ENCODE measurements at regions not wholly inside any gene's neighbourhood (a gene's known extent, or its start where the extent isn't known, plus 50 kb on each side); places are given as distances from the start of the nearest gene placed in this dataset.
"Not testable (repeated sequence)": the region's sequence is repeated elsewhere in the genome, so short reads cannot be mapped to it uniquely, and the experiment has no call there.

- peak; percentile 42 for DNase-seq (ENCODE audit: low spot score)
Observed at GRCh38 chr16:13453938-13454553, 465.9 kb upstream of the ERCC4 start.

DNA sequence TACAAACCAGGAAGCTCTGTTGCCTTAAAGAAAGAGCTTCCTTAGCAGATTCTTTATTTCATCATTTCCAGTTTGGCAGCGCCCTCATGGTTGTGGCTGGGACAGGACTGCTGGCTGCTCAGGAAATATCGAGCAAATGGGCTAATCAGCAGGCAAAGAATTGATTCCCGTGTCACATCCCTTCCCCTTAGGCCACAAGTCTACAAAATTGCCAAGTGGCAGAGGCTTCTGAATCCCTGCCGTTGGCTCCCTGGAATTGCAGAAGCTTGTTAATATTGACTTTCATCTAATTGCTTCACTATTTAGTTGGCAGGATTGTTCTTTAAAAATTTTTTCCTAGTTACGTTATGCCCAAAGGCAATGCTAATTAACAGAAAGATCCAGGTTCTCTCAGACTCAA, 456.3 kb upstream of the ERCC4 start:
- no peak for DNase-seq (ENCODE audit: low spot score)

GRCh38 chr16:13471036-13471435, 448.9 kb upstream of the ERCC4 start:
- no peak for DNase-seq (ENCODE audit: low spot score)

GRCh38 chr16:13478991-13479390, 441.0 kb upstream of the ERCC4 start:
- DNase-seq (ENCODE audit: low spot score), result no peak

DNA sequence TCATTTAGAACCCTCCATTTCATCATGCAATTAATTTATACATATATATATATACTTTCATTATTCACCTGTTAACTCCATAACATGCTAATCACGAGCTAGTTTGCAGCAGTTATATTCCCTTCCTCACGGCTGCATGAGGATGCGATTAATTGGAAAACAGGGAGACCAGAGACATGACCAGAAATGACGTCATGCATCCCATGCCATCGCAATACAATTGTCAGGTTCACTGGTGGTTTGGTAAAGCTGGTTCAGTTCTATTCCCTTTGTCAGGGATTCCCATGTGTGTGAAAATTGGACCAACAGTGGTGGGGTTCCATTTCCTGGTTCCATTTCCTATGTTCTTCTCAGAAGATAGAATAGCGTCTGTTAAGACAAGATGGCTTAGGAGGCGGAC, 440.4 kb upstream of the ERCC4 start:
- no peak for DNase-seq (ENCODE audit: low spot score)

- DNase-seq (ENCODE audit: low spot score), result peak; percentile 13
Observed at GRCh38 chr16:13480801-13481200, 439.2 kb upstream of the ERCC4 start.

- no peak for DNase-seq (ENCODE audit: low spot score)
Observed at GRCh38 chr16:13483121-13483520, 436.8 kb upstream of the ERCC4 start.

DNA sequence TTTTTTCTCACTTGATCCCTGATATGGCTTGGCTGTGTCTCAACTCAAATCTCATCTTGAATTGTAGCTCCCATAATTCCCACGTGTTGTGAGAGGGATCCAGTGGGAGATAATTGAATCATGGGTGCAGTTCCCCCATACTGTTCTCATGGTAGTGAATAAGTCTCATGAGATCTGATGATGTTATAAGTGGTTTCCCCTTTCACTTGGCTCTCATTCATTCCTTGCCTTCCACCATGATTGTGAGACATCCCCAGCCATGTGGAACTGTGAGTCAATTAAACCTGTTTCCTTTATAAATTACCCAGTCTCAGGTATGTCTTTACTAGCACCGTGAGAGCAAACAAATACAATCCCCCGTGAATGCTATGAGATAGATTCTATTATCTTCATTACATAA, 430.5 kb upstream of the ERCC4 start:
- not testable (repeated sequence) for DNase-seq (ENCODE audit: low spot score)

DNA sequence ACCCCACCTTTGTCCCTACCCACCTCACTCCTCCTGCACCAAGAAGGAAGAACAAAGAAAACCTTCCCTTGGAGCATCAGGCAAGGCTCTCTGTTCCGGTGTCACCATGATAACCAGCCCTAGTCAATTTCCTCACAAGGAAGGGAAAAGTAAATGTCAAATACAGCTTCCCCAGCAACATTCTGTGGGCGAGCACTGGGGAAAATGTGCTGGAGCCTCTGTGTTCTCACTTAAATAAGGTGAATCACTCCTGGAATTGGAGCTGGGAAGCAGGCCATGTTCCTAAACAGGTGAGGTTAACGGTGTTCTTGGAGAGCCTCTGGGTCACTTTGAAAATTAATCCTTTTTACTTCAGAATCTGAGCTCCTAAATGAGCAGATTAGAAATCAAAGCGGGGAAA, 427.9 kb upstream of the ERCC4 start:
- DNase-seq (ENCODE audit: low spot score), result no peak

GRCh38 chr16:13503960-13504635, 415.9 kb upstream of the ERCC4 start:
- no peak for DNase-seq (ENCODE audit: low spot score)

DNA sequence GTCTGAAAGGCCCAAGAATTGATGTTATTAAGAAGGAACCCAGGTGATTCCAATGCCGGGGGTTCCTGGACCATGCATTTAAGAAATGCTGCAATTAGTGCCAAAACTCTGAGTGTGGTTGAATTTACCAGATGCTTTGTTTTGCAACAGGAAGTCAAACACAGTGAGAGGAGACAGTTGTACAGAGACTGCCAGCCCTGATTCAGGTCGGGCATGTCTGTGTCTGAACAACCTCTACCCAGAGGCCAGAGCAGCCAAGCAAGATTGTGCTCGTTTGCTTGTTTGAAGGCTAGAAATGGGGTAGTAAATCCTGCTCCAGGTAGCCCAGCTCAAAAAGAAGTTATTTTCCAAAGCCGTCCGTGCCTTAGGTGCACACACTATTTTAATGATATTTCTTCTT, 412.4 kb upstream of the ERCC4 start:
- DNase-seq (ENCODE audit: low spot score), result no peak

DNA sequence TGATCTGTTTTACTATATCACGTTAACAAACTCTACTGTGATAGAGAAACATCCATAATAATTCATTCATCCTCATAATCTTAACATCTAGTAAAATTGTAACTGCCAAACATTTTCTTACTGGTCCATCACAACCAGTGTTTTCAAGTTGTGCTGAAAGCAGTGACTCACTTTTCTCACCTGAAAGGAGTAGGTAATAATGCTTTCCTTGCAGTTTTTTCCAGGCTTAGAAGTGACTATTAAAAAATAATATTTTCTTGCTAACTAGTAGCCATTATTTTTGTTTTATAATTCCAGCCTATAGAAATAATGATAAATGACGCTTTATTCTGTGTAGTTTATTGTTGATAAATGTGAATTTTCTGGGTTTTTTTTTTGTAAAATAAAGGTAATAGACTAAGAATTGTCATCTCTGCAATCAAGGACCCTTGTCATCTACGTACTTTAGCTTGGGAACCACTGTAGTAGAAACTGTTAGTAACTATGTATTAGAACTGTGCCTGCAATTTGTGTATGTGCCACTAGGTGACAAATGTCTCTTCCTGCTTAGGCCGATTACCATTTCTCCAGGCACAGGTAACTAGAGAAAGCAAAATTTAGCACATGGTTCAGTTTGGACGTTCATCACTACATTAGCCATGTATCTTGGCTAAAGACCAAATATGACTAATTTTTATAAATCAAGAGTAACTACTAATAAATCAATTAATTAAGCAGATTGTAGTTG, 409.4 kb upstream of the ERCC4 start:
- DNase-seq (ENCODE audit: low spot score), result peak; percentile 6

GRCh38 chr16:13517841-13518240, 402.1 kb upstream of the ERCC4 start:
- DNase-seq (ENCODE audit: low spot score), result no peak

DNA sequence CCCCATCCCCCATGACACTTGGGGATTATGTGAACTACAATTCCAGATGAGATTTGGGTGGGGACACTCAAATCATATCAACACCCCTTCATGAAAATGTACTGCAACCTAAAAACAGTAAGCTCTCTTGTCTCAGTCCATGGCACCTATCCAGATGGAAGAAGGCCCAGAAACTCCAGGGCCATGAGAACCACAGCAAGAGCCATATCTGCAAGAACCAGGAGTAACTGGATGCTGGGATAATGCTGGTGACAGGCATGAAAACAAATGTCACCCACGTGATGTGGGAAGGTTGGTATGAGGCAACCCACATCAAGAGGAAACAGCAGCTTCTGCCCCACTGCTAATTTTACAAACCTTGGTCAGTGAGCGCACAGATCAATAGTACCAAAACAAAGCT, 400.1 kb upstream of the ERCC4 start:
- no peak for DNase-seq (ENCODE audit: low spot score)

DNA sequence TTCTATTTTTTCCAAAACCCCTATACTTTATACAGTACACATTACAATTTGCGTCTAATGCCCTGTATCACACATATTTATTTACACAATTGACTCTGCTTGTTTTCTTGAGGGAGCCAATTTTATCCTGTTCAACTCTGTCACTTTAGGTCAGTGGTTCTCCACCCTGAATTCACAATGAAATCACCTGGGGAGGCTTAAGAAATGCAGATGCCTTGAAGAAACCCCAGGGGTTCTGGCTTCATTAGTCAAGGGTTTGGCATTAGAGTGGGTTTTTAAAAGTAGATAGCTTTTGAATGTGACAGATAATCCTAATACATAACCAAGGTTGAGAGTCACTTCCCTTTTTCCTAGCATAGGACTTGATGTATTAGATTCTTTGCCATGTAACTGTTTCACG, 398.6 kb upstream of the ERCC4 start:
- DNase-seq (ENCODE audit: low spot score), result no peak

- no peak for DNase-seq (ENCODE audit: low spot score)
Observed at GRCh38 chr16:13527332-13527731, 392.6 kb upstream of the ERCC4 start.

DNA sequence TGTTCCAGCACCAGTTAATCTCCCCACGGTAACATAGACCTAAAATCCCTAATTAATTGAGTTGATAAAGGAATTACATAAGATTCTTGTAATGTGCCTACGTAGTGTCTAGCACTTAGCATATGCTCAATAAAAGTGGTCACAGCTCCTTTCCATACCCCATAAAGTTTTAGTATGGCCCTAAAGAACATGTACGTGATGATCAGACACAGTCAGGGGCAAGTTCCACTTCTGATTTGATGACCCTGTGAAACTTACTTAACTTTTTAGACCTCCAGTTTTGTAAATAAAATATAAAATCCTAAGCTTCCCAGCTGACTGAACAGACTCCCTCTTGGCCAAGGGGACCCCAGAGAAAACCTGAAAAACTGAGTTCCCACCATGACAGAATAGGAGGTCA, 391.3 kb upstream of the ERCC4 start:
- no peak for DNase-seq (ENCODE audit: low spot score)

GRCh38 chr16:13529193-13529982, 390.6 kb upstream of the ERCC4 start:
- no peak for DNase-seq (ENCODE audit: low spot score)

DNA sequence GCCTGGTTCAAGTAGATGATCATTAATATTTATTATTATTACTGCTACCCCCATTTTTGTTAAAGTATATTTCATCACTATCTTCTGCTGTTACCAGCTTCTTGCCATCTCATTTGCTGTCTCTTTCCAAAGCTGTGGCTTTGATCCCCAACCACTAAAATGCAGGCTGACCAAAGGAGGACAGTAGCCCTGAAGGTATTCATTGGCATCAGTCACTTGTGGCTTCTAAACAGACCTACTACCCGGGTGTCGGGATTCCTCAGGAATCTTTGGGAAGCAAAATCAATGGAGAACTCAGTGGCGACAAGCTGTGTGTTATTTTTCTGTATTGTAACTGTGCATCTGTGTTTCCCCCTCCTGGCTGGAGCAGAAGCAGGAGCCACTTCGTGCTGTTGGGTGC, 379.2 kb upstream of the ERCC4 start:
- no peak for DNase-seq (ENCODE audit: low spot score)

GRCh38 chr16:13542284-13542683, 377.7 kb upstream of the ERCC4 start:
- no peak for DNase-seq (ENCODE audit: low spot score)

DNA sequence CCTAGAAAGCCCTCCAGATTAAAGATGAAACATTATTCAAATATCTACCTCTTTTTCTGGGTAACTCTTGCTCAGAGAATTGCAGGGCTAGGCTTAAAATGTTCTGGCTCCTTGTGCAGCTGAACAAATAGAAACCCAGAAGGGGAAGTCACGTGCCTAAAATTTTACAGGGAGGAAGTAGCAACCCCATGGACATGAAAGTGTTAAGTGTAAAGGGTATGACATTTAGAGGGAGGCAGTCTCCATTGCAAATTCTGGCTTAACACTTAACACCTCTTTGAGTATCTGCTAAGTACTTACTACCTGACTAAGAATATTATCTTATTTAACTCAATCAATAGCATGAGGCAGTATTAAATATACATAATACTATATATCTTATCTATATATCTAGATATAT, 376.1 kb upstream of the ERCC4 start:
- no peak for DNase-seq (ENCODE audit: low spot score)

- DNase-seq (ENCODE audit: low spot score), result no peak
Observed at GRCh38 chr16:13545271-13545670, 374.7 kb upstream of the ERCC4 start.

Data from HT-29 (cell line).